ENCODE measurements at regions not wholly inside any gene's neighbourhood (a gene's known extent, or its start where the extent isn't known, plus 50 kb on each side); places are given as distances from the start of the nearest gene placed in this dataset.

DNA sequence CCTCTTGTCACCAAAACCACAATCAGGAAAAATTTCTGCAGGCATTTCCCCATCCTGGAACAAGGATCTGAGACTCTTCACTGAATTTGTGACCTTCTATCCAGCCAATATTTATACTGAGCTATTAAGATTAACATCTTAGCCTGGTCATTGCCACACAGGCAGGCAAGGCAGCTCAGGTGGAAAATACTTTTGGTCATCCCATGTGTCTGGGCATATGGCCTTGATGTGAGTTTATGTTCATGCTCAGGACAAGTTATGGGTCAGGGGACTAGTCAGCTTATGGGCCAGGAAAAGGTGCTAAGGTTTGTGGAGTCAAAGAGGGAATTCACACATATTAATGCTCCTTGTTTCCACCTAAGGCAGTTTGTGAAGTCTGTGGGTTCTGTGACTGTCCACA is 124.3 kb upstream of the TOP3B start (continued):
- TF ChIP-seq CTCF (IDR thresholded peaks at IDR 0.05 in 2 of 3, conservative IDR thresholded peaks at IDR 0.05 in 1 of 3; ENCODE audit: borderline replicate concordance in 1 of 3, insufficient read depth in 1 of 3, low read depth in 2 of 3, low read length in 2 of 3) (no peak), EZH2 (IDR thresholded peaks at IDR 0.05) (no peak), YY1 (IDR thresholded peaks at IDR 0.05; ENCODE audit: extremely low read depth, insufficient replicate concordance, low read depth, low read length) (no peak), SP1 (IDR thresholded peaks at IDR 0.05; ENCODE audit: low read depth) (no peak), ATF3 (IDR thresholded peaks at IDR 0.05) (no peak)

DNA sequence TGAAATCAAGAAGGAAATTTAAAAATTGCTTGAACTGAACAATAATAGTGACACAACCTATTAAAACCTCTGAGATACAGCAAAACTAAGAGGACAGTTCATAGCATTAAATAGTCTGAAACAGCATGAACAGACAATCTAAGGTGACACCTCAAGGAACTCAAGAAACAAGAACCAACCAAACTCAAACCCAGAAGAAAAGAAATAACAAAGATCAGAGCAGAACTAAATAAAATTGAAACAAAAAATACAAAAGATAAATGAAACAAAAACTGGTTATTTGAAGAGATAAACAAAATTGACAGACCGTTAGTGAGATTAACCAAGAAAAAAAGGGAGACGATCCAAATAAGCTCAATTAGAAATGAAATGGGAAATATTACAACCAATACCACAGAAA is 122.8 kb upstream of the TOP3B start:
- RAD21 ChIA-PET (ENCODE audit: low non-redundant PET in 1 of 2, low total read pairs in 2 of 2, uncharacterized antibody in 2 of 2, unreplicated experiment in 2 of 2): no interaction called here
- no peaks in the 10 kb centered on the region for H3K9me3 ChIP-seq (ENCODE audit: control insufficient read depth in 1 of 2, insufficient read depth in 1 of 2, low read depth in 1 of 2, low read length in 2 of 2)
- intact Hi-C loops (cut with micrococcal nuclease): loop anchor here (10.0 kb wide), 1 partner anchor 49 kb away; no protein-coding TSS in a partner anchor
- H3K36me3 ChIP-seq (ENCODE audit: control insufficient read depth in 1 of 2, insufficient read depth in 2 of 2, low read length in 2 of 2): no peaks in the 10 kb centered on the region
- no peak for ATAC-seq
- H3K4me3 ChIP-seq (replicated peaks in 1 of 2; ENCODE audit: low read depth in 1 of 2, low read length in 2 of 2): no peak overlapping the region
- H3K27me3 ChIP-seq (ENCODE audit: insufficient read depth, low read length): no peaks in the 10 kb centered on the region
- CTCF ChIA-PET: no interaction called here
- H3K79me2 ChIP-seq (ENCODE audit: insufficient read depth, low read length): no peaks in the 10 kb centered on the region
- H3K9me2 ChIP-seq (ENCODE audit: insufficient read depth): no peaks in the 10 kb centered on the region
- no peak overlapping the region for H3K27ac ChIP-seq (ENCODE audit: low read depth, low read length)
- no peak for DNase-seq (ENCODE audit: low read depth, low spot score)
- POLR2A ChIA-PET: no interaction called here
- no TSS peak for BruUV-seq (replicated peaks)
- TF ChIP-seq SRF (IDR thresholded peaks at IDR 0.05; ENCODE audit: low read depth): no peak
- TF ChIP-seq JUND (IDR thresholded peaks at IDR 0.05): no peak
- TF ChIP-seq ZNF274 (IDR thresholded peaks at IDR 0.05; ENCODE audit: low read depth, low read length): no peak
- no peak for TF ChIP-seq ELF1 (IDR thresholded peaks at IDR 0.05; ENCODE audit: borderline replicate concordance, low read depth)
- TF ChIP-seq, protein P1, sequence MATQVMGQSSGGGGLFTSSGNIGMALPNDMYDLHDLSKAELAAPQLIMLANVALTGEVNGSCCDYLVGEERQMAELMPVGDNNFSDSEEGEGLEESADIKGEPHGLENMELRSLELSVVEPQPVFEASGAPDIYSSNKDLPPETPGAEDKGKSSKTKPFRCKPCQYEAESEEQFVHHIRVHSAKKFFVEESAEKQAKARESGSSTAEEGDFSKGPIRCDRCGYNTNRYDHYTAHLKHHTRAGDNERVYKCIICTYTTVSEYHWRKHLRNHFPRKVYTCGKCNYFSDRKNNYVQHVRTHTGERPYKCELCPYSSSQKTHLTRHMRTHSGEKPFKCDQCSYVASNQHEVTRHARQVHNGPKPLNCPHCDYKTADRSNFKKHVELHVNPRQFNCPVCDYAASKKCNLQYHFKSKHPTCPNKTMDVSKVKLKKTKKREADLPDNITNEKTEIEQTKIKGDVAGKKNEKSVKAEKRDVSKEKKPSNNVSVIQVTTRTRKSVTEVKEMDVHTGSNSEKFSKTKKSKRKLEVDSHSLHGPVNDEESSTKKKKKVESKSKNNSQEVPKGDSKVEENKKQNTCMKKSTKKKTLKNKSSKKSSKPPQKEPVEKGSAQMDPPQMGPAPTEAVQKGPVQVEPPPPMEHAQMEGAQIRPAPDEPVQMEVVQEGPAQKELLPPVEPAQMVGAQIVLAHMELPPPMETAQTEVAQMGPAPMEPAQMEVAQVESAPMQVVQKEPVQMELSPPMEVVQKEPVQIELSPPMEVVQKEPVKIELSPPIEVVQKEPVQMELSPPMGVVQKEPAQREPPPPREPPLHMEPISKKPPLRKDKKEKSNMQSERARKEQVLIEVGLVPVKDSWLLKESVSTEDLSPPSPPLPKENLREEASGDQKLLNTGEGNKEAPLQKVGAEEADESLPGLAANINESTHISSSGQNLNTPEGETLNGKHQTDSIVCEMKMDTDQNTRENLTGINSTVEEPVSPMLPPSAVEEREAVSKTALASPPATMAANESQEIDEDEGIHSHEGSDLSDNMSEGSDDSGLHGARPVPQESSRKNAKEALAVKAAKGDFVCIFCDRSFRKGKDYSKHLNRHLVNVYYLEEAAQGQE (IDR thresholded peaks at IDR 0.05; ENCODE audit: low read depth): no peak
- no peak for TF ChIP-seq EZH2 (IDR thresholded peaks at IDR 0.05)
- H3K4me1 ChIP-seq (ENCODE audit: control insufficient read depth in 1 of 2, insufficient read depth in 2 of 2, low read length in 2 of 2): 0 out of 4 replicates have a peak, but pooled peaks cover 0 to 3% of the 10 kb centered on the region in 2 experiments
- no peaks in the 10 kb centered on the region for H4K20me1 ChIP-seq (ENCODE audit: insufficient read depth)
- no peak overlapping the region for H3K4me2 ChIP-seq (ENCODE audit: low read length)
- H3K9ac ChIP-seq (ENCODE audit: low read length): no peak overlapping the region
- H2AFZ ChIP-seq (ENCODE audit: low read depth, low read length, poor library complexity, severe bottlenecking): no peak overlapping the region
